HepG2 (cell line): ENCODE measurements at regions not wholly inside any gene's neighbourhood (a gene's known extent, or its start where the extent isn't known, plus 50 kb on each side); places are given as distances from the start of the nearest gene placed in this dataset.

ENCODE experiments used
- POLR2A ChIP-seq, 2 experiments: IDR thresholded peaks; 2 replicates each; pipeline ENCODE4 v1.6.1; 2011; ENCODE audit warnings: low read depth in 2 of 2, low read length in 2 of 2, mild to moderate bottlenecking in 1 of 2, moderate library complexity in 1 of 2; ENCODE audit not compliant: insufficient read depth in 1 of 2
- ZBTB7B ChIP-seq: sonication (generic); formaldehyde crosslinking; IDR thresholded peaks from 2 replicates; pipeline ENCODE4 v1.4.0; 2020; ENCODE audit warnings: missing genetic modification reagents
- TF ChIP-seq, protein P1 (sequence below): sonication (generic); formaldehyde crosslinking; IDR thresholded peaks from 2 replicates; pipeline ENCODE4 v1.5.0; 2020; ENCODE audit warnings: mild to moderate bottlenecking, missing genetic modification reagents, moderate library complexity
- TF ChIP-seq, protein P2 (sequence below): sonication (generic); formaldehyde crosslinking; IDR thresholded peaks from 2 replicates; pipeline ENCODE4 v1.9.0; 2021; ENCODE audit warnings: missing genetic modification reagents, borderline replicate concordance

DNA sequence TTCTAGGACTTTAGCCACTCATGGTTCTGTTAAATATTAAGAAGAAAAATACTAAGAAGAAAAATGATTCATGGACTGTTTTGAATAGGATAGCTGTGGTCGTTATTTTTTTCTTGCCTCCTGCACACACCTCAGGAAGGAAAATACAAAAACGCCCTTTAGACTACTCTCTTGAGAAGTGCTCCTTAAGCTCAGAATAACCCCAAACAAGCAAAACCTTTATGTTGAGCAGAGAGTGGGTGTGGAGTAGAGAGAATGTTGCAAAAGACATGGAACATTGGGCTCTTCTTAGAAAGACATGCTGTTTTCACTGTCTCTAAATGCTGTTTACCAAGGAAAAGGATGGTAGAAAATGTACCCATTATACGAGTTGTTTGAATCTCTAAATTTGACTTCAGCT lies 140.3 kb downstream of the LMNTD1 start:
- TF ChIP-seq, protein P1, sequence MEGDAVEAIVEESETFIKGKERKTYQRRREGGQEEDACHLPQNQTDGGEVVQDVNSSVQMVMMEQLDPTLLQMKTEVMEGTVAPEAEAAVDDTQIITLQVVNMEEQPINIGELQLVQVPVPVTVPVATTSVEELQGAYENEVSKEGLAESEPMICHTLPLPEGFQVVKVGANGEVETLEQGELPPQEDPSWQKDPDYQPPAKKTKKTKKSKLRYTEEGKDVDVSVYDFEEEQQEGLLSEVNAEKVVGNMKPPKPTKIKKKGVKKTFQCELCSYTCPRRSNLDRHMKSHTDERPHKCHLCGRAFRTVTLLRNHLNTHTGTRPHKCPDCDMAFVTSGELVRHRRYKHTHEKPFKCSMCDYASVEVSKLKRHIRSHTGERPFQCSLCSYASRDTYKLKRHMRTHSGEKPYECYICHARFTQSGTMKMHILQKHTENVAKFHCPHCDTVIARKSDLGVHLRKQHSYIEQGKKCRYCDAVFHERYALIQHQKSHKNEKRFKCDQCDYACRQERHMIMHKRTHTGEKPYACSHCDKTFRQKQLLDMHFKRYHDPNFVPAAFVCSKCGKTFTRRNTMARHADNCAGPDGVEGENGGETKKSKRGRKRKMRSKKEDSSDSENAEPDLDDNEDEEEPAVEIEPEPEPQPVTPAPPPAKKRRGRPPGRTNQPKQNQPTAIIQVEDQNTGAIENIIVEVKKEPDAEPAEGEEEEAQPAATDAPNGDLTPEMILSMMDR (CRISPR knock-in tag) = no peak
- no peak for TF ChIP-seq POLR2A (IDR thresholded peaks at IDR 0.05; ENCODE audit: insufficient read depth in 1 of 2, low read depth in 2 of 2, low read length in 2 of 2)
- TF ChIP-seq, protein P2, sequence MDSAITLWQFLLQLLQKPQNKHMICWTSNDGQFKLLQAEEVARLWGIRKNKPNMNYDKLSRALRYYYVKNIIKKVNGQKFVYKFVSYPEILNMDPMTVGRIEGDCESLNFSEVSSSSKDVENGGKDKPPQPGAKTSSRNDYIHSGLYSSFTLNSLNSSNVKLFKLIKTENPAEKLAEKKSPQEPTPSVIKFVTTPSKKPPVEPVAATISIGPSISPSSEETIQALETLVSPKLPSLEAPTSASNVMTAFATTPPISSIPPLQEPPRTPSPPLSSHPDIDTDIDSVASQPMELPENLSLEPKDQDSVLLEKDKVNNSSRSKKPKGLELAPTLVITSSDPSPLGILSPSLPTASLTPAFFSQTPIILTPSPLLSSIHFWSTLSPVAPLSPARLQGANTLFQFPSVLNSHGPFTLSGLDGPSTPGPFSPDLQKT = no peak
- TF ChIP-seq ZBTB7B (CRISPR knock-in tag) = no peak
